B cell (primary cell): ENCODE measurements at regions not wholly inside any gene's neighbourhood (a gene's known extent, or its start where the extent isn't known, plus 50 kb on each side); places are given as distances from the start of the nearest gene placed in this dataset.

Source experiments
- ATAC-seq: fragments of 200-7000 bp; cut with Tn5 transposase; one replicate; pipeline ENCODE4 v1.10.0; 2021; ENCODE audit warnings: low read depth, mild to moderate bottlenecking, moderate number of reproducible peaks, moderate library complexity
- CTCF ChIA-PET: fragments of 350-600 bp; sonication (Branson Sonifier 250); formaldehyde crosslinking; loops from one replicate; lab custom pipeline; 2021; ENCODE audit warnings: antibody characterized with exemption, inconsistent platforms; lab: Charles Lee
- POLR2A ChIA-PET: fragments of 350-600 bp; sonication (Branson Sonifier 250); formaldehyde crosslinking; loops from one replicate; lab custom pipeline; 2021; ENCODE audit warnings: antibody characterized with exemption; lab: Charles Lee
- DNase-seq: peaks from one replicate; pipeline ENCODE4 v3.0.0; 2013
- H2AFZ ChIP-seq: 2 replicates; pipeline ENCODE4 v1.6.1; 2012; ENCODE audit warnings: mild to moderate bottlenecking, low read depth, low read length; ENCODE audit not compliant: insufficient read depth, poor library complexity, severe bottlenecking
- H3K27ac ChIP-seq, 2 donors: 1 replicate in 1 of 2; 2 replicates in 1 of 2; pipeline ENCODE4 v1.5.1; 2012 to 2013; ENCODE audit warnings: low read length in 2 of 2, mild to moderate bottlenecking in 2 of 2, moderate library complexity in 1 of 2
- H3K27me3 ChIP-seq, 4 experiments: fragments of 200-600 bp in 1 of 4; sonication (generic) in 1 of 4; replicated peaks in 1 of 4; 1 replicate in 2 of 4; 2 replicates in 2 of 4; pipeline versions ENCODE4 v1.6.1 to v1.7.0; 2013 to 2016; ENCODE audit warnings: low read length in 3 of 4, mild to moderate bottlenecking in 2 of 4, mixed read lengths in 1 of 4, moderate library complexity in 1 of 4; ENCODE audit not compliant: insufficient read depth in 4 of 4, control insufficient read depth in 3 of 4; ENCODE audit errors: control extremely low read depth in 1 of 4
- H3K36me3 ChIP-seq, 2 experiments: replicated peaks in 1 of 2; 1 replicate in 1 of 2; 2 replicates in 1 of 2; pipeline versions ENCODE4 v1.6.1 to v1.7.1; 2013; ENCODE audit warnings: low read length in 1 of 2; ENCODE audit not compliant: insufficient read depth in 2 of 2, control insufficient read depth in 1 of 2; ENCODE audit errors: control extremely low read depth in 1 of 2, extremely low read depth in 1 of 2
- H3K4me1 ChIP-seq, 2 donors: fragments of 200-600 bp in 1 of 2; sonication (generic) in 1 of 2; 1 replicate in 1 of 2; 2 replicates in 1 of 2; pipeline versions ENCODE4 v1.5.1 to v1.6.1; 2013 to 2017; ENCODE audit warnings: low read length in 2 of 2; ENCODE audit not compliant: control insufficient read depth in 2 of 2, insufficient read depth in 2 of 2
- H3K4me2 ChIP-seq: replicated peaks from 2 replicates; pipeline ENCODE3; 2012; ENCODE audit warnings: mild to moderate bottlenecking, low read depth, low read length; ENCODE audit not compliant: poor library complexity, severe bottlenecking
- H3K4me3 ChIP-seq, 5 experiments: fragments of 200-600 bp in 1 of 5; sonication (generic) in 1 of 5; 1 replicate in 3 of 5; 2 replicates in 2 of 5; pipeline versions ENCODE4 v1.5.1 to v1.7.0; 2011 to 2016; ENCODE audit warnings: low read length in 4 of 5, mild to moderate bottlenecking in 4 of 5, low read depth in 2 of 5, control low read depth in 1 of 5, moderate library complexity in 1 of 5; ENCODE audit not compliant: insufficient read depth in 1 of 5; ENCODE audit errors: control extremely low read depth in 1 of 5, extremely low read depth in 1 of 5
- H3K79me2 ChIP-seq: fragments of 200-600 bp; sonication (generic); one replicate; pipeline ENCODE4 v1.6.0; 2016; ENCODE audit warnings: low read length; ENCODE audit not compliant: control insufficient read depth, insufficient read depth
- H3K9ac ChIP-seq: fragments of 200-600 bp; sonication (generic); 2 replicates; pipeline ENCODE4 v1.6.1; 2017; ENCODE audit warnings: mild to moderate bottlenecking, low read length, moderate library complexity
- H3K9me3 ChIP-seq, 3 donors: one replicate each; pipeline versions ENCODE4 v1.6.1 to v1.7.1; 2013; ENCODE audit warnings: low read length in 2 of 3; ENCODE audit not compliant: control insufficient read depth in 2 of 3, insufficient read depth in 1 of 3; ENCODE audit errors: control extremely low read depth in 1 of 3
- H4K20me1 ChIP-seq: 2 replicates; pipeline ENCODE4 v1.6.0; 2012; ENCODE audit warnings: mild to moderate bottlenecking, low read length; ENCODE audit not compliant: insufficient read depth, control insufficient read depth, poor library complexity, severe bottlenecking
- H3K27ac Mint-ChIP-seq: one replicate; pipeline ENCODE4 v1.8.0; 2021; ENCODE audit warnings: mixed read lengths
- H3K27me3 Mint-ChIP-seq: one replicate; pipeline ENCODE4 v1.8.0; 2021; ENCODE audit warnings: mixed read lengths
- H3K4me1 Mint-ChIP-seq: one replicate; pipeline ENCODE4 v1.8.0; 2021; ENCODE audit warnings: mixed read lengths
- H3K4me3 Mint-ChIP-seq: one replicate; pipeline ENCODE4 v1.8.0; 2021; ENCODE audit warnings: mixed read lengths
- H3K9me3 Mint-ChIP-seq: one replicate; pipeline ENCODE4 v1.8.0; 2022; ENCODE audit warnings: mixed read lengths; ENCODE audit not compliant: insufficient read depth
- EZH2 ChIP-seq: IDR thresholded peaks from 2 replicates; pipeline ENCODE4 v1.6.1; 2012; ENCODE audit warnings: borderline replicate concordance, low read depth, mild to moderate bottlenecking, moderate library complexity, low read length; ENCODE audit not compliant: insufficient read depth, poor library complexity, severe bottlenecking
- WGBS: methylation state at CpG from one replicate; pipeline ENCODE4 v1.1.5; 2013; ENCODE audit warnings: missing lambda C conversion rate; ENCODE audit not compliant: insufficient coverage; 5-methylcytosine and 5-hydroxymethylcytosine counted together
- intact Hi-C: fragments of 100-400 bp; cut with micrococcal nuclease; formaldehyde crosslinking; loops from one replicate; pipeline ENCODE4 v1.10.0; 2022
- TF ChIP-seq, protein P1 (sequence below): fragments of 200-600 bp; IDR thresholded peaks from one replicate; pipeline ENCODE4 v1.8.0; 2022; ENCODE audit warnings: antibody characterized with exemption, mild to moderate bottlenecking

DNA sequence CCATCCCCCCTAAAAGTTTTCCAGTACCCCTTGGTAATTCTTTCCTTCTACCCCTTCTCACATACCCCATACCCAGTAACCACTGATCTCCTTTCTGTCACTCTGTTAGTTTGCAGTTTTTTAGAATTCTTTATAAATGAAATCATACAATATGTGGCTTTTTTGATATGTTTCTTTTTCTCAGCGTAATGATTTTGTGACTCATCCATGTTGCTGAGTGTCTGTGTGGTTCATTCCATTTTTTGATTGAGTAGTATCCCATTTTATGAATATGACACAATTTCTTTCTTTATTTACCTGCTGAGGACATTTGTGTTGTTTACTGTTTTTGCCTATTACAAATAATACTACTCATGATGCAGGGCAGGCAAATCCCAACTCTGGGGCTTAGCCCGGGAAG is 1605.3 kb downstream of the BRINP3 start:
- TF ChIP-seq EZH2, result no peak
- TF ChIP-seq, protein P1, sequence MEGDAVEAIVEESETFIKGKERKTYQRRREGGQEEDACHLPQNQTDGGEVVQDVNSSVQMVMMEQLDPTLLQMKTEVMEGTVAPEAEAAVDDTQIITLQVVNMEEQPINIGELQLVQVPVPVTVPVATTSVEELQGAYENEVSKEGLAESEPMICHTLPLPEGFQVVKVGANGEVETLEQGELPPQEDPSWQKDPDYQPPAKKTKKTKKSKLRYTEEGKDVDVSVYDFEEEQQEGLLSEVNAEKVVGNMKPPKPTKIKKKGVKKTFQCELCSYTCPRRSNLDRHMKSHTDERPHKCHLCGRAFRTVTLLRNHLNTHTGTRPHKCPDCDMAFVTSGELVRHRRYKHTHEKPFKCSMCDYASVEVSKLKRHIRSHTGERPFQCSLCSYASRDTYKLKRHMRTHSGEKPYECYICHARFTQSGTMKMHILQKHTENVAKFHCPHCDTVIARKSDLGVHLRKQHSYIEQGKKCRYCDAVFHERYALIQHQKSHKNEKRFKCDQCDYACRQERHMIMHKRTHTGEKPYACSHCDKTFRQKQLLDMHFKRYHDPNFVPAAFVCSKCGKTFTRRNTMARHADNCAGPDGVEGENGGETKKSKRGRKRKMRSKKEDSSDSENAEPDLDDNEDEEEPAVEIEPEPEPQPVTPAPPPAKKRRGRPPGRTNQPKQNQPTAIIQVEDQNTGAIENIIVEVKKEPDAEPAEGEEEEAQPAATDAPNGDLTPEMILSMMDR, result no peak
- ATAC-seq, result no peak
- Histone ChIP-seq H3K9ac (no peak overlapping the region), H4K20me1 (no peaks in the 10 kb centered on the region), H3K4me1 (no peaks in the 10 kb centered on the region), H3K4me3 (no peak overlapping the region), H3K79me2 (no peaks in the 10 kb centered on the region), H3K4me2 (no peak overlapping the region), H3K9me3 (no peaks in the 10 kb centered on the region), H3K27me3 (no peaks in the 10 kb centered on the region), H2AFZ (no peak overlapping the region), H3K36me3 (no peaks in the 10 kb centered on the region), H3K27ac (no peak overlapping the region)
- no peak for DNase-seq
- ChIA-PET POLR2A (no interaction called here), CTCF (no interaction called here)
- no peaks in the 10 kb centered on the region for H3K27me3 Mint-ChIP-seq
- no peaks in the 10 kb centered on the region for H3K4me1 Mint-ChIP-seq
- intact Hi-C loops, result no loop called here
- H3K4me3 Mint-ChIP-seq, result no peak overlapping the region
- no peak overlapping the region for H3K27ac Mint-ChIP-seq
- H3K9me3 Mint-ChIP-seq, result no peaks in the 10 kb centered on the region
- no CpG with 5 or more reads among the region's 2 CpGs for WGBS

DNA sequence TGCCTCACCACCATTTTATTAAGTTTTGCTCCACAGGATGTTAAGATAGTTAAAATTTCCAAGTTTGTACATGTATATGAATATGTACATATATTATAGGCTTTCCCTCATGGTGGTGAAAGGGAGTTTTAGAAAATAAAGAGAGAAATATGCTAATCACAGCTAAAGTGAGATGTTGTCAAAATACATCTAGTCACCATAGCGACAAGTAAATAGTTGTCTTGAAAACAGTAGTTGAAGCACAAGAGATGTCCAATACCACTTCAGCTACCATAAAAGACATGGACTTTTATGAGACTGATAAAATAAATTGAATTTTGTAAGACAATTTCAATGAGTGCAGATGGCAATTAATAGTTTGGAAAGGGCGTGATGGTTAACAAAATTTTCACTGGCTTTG is 1600.0 kb downstream of the BRINP3 start:
- Histone ChIP-seq H3K9ac (no peak overlapping the region), H3K4me3 (no peak overlapping the region), H3K27me3 (no peaks in the 10 kb centered on the region), H3K36me3 (no peaks in the 10 kb centered on the region), H4K20me1 (no peaks in the 10 kb centered on the region), H3K79me2 (no peaks in the 10 kb centered on the region), H3K4me1 (no peaks in the 10 kb centered on the region), H3K4me2 (no peak overlapping the region), H3K27ac (no peak overlapping the region), H2AFZ (no peak overlapping the region), H3K9me3 (no peaks in the 10 kb centered on the region)
- no peak for TF ChIP-seq EZH2
- TF ChIP-seq, protein P1, result no peak
- DNase-seq (no peak), ATAC-seq (no peak)
- H3K27ac Mint-ChIP-seq, result no peak overlapping the region
- CTCF ChIA-PET, result no interaction called here
- no CpG with 5 or more reads among the region's 2 CpGs for WGBS
- H3K9me3 Mint-ChIP-seq, result no peaks in the 10 kb centered on the region
- POLR2A ChIA-PET, result no interaction called here
- intact Hi-C loops, result no loop called here
- no peak overlapping the region for H3K4me3 Mint-ChIP-seq
- no peaks in the 10 kb centered on the region for H3K4me1 Mint-ChIP-seq
- H3K27me3 Mint-ChIP-seq, result no peaks in the 10 kb centered on the region
